ENCODE measurements at regions not wholly inside any gene's neighbourhood (a gene's known extent, or its start where the extent isn't known, plus 50 kb on each side); places are given as distances from the start of the nearest gene placed in this dataset.
A peak's percentile ranks its signal among the peaks of the same experiment; 100 is the strongest.

GRCh38 chr6:123747515-123747914, 56.1 kb upstream of the NKAIN2 start:
- DNase-seq: no peak

DNA sequence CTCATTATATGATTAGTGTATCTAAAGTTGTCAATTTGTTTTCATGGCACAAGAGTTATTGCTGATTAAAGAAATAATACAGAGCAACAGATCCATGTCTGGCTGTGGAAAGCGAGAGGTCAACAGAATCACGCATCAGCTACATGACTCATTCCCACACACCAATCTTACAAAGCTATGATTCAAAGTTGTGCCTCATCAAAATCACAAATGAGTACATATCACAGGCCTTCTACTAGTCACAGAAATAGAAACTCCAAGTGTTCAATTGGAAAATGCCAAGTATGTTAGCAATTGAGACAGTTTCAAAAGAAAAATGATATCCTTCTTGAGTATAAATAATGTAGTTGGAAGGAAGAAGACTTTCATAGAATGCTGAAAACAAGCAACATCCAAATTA, 57.8 kb upstream of the NKAIN2 start:
- DNase-seq: no peak

- no peak for DNase-seq
Observed at GRCh38 chr6:123744840-123745239, 58.8 kb upstream of the NKAIN2 start.

DNA sequence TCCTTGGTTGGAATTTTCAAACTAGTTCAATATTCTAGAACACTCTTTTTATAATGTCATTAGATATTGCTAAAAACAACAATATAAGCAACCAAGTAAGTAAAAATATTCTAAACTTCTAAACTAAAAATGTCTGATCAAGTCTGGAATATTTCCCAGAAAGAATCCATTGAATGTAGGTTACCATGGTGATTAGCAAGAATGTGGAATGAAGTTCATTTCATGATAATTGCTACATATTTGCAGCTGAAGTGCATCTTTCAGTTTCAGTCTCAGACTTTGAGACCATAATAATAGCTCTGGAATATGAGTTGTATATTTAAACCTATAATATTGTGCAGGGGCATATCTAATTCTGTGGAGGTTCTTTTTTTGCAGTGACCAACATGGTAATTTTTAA, 61.0 kb upstream of the NKAIN2 start:
- no peak for DNase-seq

DNA sequence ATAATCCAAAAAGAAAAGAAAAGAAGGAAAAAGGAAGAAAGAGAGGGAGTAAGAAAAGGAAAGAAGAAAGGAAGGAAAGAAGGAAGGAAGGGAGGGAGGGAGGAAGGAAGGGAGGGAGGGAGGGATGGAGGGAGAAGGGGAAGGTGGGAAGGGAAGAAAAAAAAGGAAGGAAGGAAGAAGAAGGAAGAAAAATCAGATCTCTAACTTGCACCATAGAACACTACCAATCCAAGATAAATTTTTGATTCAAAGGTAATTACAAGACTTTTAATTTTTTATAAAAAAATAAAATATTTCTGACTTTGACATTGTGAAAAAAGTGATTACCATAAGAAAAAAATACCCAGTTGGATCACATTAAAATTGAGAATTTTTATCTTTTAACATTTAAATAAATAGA, 70.5 kb upstream of the NKAIN2 start:
- DNase-seq: no peak

DNA sequence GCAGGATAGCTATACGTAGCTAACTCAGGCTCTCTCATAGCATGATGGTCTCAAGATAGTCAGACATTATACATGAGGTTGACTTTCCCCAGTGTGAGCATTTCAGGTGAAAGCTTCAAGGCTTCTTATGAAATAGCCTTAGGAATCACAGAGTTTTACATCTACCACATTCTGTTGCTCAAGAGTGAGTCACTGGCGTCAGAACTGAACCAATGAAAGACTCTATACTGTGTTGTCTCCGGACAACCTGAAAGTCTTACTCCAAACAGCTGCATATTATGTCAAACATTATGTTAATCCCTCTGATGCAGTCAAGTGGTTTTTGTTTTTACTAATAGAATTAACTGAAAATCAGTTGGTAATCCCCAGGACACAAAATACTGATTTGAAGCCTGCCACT, 79.8 kb upstream of the TRDN start:
- DNase-seq: no peak

DNA sequence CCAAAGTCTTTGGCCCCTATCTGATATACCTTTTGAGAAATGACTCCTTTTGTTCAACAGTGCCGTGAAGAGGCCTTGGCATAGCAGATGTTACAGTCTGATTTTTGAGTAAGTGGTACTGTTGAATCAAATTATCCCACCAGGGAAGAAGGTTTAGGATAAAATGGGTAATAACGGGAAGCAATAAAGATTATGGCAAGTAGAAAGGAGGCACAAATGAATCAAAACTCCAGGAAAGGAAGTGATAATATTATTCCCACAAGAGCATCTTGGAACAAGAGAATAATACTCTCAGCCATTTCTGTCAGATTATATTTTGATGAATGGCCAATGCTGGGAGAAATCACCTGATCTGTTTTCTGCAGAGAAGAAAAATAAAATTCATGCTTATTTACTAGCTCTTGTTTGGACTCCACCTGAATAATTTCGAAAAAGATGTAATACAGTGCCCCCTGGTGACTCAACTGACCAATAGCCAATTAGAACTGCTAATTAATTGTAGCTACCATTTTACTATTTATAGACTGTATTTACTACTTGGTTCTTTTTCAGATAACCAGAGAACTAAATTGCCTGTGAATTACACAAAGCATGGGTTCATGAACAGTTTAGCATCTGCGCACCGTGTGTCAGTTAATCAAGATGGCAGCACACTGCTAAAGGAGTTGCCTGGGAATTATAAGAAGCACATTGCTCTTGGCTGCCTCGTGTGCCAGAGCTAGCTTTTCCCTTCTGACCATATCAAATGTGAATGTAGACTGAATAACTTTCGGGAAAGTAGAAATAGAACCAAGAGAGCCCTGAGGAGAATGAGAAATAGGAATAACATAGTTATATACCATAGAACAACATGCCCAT, 78.5 kb upstream of the TRDN start:
- peak; percentile 55 for DNase-seq

GRCh38 chr6:123712831-123713230, 76.1 kb upstream of the TRDN start:
- DNase-seq: no peak

DNA sequence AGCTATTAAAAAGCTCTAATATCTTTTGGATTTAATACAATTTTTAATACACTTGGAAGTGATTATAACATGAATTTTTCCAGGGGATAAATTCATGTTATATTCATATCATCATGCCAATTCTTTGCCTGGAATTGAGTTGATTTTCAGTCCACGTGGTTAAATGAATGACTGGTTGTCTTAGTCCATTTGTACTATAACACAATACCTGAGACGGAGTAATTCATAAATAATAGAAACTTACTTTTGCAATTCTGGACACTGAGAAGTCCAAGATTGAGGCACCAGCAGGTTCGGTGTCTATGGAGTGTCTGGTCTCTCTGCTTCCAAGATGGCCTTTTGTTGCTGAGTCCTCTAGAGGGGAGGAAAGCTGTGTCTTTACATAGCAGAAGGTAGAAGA, 66.2 kb upstream of the TRDN start:
- DNase-seq: no peak

GRCh38 chr6:123687864-123688263, 51.1 kb upstream of the TRDN start:
- DNase-seq: no peak
